GM21737 (cell line): ENCODE measurements at regions not wholly inside any gene's neighbourhood (a gene's known extent, or its start where the extent isn't known, plus 50 kb on each side); places are given as distances from the start of the nearest gene placed in this dataset.
A peak's percentile ranks its signal among the peaks of the same experiment; 100 is the strongest.

Experiments
- ATAC-seq: cut with Tn5 transposase; IDR thresholded peaks from one replicate; pipeline ENCODE4 v1.9.1; 2021; ENCODE audit warnings: mild to moderate bottlenecking, moderate library complexity; ENCODE audit not compliant: unreplicated experiment

GRCh38 chr10:105992928-105993327 lies 1171.6 kb downstream of the SORCS1 start:
- no peak for ATAC-seq

- ATAC-seq, result no peak
These were observed 1174.0 kb downstream of the SORCS1 start for GRCh38 chr10:105990529-105990928.

- ATAC-seq, result no peak
These were observed 1174.5 kb downstream of the SORCS1 start for GRCh38 chr10:105989995-105990394.

GRCh38 chr10:105988848-105989247 lies 1175.7 kb downstream of the SORCS1 start:
- ATAC-seq, result no peak

DNA sequence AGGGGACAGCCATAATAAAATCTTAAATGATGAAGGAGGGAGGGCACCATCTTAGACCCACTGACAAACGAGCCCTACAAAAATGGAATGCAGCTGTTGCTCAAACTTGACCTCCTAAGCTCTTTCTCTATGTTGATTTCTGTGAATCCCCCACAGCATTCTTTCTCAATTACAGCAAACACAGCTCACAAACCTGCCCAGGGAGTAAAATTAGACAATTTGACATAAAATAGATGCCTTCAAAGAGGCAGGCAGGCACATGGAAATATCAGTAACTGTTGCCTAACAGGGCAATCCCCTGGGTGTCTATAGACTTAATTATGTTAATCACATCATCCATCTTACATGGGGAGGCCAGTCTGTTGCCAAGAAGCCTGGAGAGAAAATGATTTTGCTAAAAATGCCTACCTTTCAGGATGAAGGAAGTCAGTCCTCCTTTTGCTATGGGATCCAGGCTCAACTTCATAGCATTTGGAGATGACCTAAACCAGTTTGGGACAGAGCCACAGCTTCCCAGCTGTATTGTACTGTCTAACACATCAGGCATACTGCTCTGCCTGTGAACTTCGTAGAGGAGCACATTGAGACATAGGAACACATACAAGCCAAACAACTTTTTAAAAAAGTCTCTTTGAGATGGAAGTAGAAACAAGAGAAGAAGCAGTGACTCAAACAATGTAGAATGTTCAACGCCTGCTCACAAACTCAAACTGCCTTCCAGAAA lies 1177.4 kb downstream of the SORCS1 start:
- no peak for ATAC-seq

- ATAC-seq, result no peak
These were observed 1178.0 kb downstream of the SORCS1 start for GRCh38 chr10:105986486-105986885.

GRCh38 chr10:105982735-105983134 lies 1181.8 kb downstream of the SORCS1 start:
- no peak for ATAC-seq

DNA sequence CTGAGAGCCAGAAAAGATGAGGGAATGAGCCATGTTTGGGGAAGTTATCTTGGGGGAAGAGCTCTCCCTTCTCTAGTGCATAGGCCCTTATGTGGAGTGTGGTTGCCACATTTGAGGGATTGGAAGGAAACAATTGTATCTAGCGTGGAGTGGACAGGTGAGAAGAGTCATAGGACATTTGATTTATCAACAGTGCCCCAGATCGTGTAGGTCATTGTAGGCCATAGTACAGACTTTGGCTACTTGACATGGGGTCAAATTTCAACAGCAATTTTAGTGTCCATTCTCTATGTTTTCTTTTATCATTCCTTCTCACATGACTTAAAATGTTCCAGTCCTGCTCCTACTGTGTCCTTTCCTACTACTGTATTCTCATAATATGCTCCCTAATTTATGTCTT lies 1182.8 kb downstream of the SORCS1 start:
- no peak for ATAC-seq

DNA sequence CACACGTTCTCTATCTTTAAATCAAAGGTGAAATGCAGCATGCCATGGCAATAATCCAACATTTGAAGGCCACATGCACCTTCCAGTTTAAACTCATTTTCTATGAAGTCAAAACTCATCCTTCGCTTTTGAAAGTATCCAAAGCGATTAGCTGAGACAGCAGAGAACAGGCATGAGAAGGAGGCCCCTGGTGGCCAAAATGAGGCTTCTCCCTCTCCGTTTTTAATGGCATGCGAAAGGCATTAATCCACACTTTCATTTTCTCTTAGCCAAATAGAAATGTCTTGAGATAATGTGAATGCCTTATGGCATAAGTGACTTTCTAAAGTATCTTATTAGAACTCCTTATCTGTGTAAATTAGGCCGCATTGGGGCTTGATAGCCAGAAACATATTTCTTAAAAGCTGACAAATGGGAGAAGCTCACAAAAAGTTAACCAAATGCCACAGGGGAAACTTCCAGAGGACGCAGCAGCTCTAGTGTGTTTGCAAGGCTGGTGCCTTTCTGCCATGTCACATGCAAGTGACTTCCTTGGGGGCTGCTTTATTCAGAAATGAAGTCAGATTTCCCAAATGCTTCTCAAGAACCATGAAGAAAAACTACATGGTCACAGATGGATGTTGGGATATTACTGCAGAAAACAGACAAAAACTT lies 1189.6 kb downstream of the SORCS1 start:
- no peak for ATAC-seq

DNA sequence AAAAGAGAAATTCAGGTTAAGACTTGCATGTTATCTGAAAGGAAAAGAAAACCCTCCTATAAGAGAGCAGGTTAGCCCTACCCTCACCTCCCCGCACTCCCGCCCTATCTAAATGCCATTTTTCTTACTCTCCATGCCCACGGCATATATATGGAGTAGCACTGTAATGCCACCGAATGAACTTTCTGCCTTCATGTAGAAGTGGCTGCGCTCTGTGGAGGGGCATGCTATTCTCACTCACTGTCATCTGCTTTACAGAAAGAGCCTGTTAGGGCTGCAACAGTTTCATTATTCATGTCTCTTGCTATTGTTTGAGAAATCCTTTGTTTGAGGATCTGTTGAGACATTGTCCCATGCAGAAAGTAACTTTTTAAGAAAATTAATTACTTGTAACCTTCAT lies 1190.6 kb downstream of the SORCS1 start:
- no peak for ATAC-seq

- no peak for ATAC-seq
These were observed 1191.1 kb downstream of the SORCS1 start for GRCh38 chr10:105973360-105973759.

- no peak for ATAC-seq
These were observed 1193.0 kb downstream of the SORCS1 start for GRCh38 chr10:105971460-105971859.

- ATAC-seq, result no peak
These were observed 1194.6 kb downstream of the SORCS1 start for GRCh38 chr10:105969884-105970377.

- ATAC-seq, result no peak
These were observed 1195.8 kb downstream of the SORCS1 start for GRCh38 chr10:105968666-105969065.

DNA sequence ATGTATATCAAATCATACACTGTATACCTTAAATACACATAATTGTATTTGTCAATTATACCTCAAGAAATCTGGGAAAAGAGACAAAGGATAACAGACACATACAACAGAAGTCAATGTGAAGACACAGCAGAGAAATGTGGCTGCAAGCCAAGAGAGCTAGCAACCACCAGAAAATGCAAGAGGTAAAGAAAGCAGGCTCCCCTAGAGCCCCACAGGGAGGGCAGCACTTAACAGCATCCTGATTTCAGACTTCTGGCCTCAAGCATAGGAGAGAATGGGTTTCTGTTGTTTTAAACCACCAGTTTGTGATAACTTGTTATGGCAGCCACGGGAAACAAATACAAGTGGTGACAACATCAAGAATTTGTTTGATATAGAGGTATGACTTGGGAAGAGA lies 1197.2 kb downstream of the SORCS1 start:
- no peak for ATAC-seq

GRCh38 chr10:105965141-105965540 lies 1199.4 kb downstream of the SORCS1 start:
- ATAC-seq, result no peak

DNA sequence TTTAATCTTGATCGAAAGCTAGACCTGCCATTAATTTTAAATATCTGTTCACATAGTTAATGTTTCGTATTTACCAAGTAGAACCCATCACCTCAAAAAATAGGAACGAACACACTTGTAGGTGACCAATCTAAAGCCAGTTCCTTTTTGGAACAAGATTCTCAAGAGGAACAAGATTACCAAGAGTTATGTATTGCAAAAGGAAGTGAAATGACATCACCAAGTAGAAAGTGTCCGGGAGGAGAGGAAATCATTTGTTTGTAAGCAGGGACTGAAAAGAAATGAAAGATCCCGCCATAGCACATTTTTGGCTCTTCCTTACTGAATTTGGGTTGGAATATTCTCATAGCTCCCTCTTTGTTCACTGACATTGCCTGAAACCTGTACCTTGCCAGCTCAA lies 1200.5 kb downstream of the SORCS1 start:
- ATAC-seq, result no peak

- ATAC-seq, result no peak
These were observed 1201.1 kb downstream of the SORCS1 start for GRCh38 chr10:105963334-105963884.

- ATAC-seq, result no peak
These were observed 1208.0 kb downstream of the SORCS1 start for GRCh38 chr10:105956550-105956949.

DNA sequence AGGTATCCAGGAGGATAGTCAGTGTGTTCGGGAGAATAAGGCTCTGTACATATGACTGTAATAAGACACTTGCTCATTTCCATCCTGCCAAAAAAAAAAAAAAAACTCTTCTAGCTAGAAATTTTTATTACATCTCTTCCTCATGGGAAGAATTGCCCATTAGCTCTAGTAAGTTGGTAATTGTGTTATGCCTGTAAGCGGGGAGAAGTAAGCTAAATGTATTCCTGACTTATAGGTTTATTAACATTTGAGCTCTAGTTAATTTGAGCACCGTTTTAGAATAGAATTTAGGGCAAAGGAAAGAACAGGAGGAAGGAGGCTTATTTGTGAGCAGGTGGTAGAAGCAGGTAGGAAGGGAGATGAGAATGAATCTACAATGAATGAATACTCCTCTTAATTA lies 1210.6 kb downstream of the SORCS1 start:
- no peak for ATAC-seq

- no peak for ATAC-seq
These were observed 1211.5 kb downstream of the SORCS1 start for GRCh38 chr10:105953056-105953455.

GRCh38 chr10:105952153-105952552 lies 1212.4 kb downstream of the SORCS1 start:
- ATAC-seq, result peak; percentile 77
